ENCODE measurements at regions not wholly inside any gene's neighbourhood (a gene's known extent, or its start where the extent isn't known, plus 50 kb on each side); places are given as distances from the start of the nearest gene placed in this dataset.

DNA sequence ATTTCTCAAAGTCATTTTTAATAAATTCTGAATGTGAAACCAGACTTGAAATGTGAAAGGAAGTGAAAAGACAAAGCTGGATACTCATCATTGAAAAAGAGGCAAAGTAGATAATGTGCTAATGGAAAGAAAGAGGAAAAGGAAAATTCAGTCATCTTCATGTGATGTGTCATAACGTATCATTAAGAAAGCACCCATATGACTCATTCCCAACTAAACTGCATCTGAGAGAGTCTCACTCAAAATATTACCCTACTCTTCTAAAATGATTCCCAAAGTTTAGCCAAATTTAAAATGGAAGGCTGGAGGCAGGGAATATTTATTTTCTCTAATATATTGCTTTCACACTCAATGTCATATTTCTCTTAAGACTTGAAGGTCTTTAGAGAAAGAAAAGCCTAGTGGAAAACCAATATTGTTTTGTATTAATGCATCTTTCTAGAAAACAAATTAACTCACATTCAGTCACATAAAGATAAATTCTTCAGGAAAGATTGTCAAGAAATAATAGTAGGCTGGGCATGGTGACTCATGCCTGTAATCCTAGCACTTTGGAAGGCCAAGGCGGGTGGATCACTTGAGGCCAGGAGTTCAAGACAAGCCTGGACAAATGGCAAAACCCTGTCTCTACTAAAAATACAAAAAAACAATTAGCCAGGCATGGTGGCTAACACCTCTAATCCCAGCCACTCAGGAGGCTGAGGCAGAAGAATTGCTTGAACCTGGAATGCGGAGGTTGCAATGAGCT is 129.9 kb downstream of the SLC30A10 start:
- peak; percentile 24 for DNase-seq

DNA sequence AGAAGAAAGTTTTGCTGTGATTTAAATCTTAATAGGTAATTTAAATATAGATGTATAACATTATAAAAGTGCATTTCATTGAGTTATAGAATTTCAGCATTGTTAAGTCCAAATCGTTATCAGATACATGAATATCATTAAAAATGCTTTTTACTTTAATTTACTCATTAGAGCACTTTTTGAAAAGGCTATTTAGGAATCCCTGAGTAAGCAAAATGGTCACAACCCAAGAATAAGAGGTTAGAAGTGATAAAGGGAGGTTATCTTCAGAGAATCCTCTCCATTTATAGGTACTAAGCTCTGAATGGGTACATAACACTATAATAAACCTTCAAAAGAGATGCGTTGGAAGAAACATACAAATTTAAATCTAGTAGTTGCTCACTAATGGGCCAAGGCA is 130.7 kb downstream of the SLC30A10 start:
- no peak for DNase-seq

DNA sequence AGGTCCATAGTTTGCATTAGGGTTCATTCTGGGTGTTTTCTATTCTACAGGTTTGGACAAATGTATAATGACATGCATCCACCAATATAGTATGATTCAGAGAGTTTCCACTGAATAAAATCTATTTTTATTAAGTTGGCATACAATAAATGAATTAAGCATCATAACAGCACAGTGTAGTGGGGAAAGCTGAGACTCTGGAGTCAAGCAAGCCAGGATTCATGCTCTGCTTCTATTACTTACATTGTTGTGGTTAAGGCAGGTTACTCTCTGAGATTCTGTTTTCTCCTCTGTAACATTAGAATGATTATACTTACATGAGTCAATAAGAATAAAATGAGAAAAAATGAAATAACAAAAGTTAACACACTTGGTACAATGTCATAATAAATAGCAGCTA is 131.3 kb downstream of the SLC30A10 start:
- DNase-seq: no peak

DNA sequence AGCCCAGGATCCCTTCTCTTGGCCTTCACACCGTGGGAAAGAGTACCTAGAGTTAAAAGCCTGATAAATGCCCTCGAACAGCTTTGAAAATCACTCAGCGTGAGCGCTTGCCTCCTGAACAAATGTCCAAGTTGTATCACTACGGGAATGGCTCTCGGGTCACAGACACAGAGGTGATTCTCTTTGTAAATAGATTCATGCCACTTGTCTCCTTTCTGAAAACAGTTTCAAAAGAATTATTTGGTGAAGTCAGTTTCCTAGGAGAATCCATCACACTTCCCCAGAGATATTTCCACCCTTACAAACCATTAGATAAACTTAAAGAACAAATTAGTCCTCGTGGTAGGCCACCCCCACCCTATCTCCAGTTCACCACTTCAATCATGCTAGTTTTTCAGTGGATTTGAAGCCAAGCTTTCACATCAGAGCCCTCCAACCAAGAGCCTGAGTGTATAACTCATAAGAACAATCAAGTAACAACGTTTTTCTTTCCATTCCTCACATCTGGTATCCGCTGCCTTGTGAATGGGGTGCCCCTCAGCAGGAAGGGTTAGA is 132.9 kb downstream of the SLC30A10 start:
- DNase-seq: no peak

DNA sequence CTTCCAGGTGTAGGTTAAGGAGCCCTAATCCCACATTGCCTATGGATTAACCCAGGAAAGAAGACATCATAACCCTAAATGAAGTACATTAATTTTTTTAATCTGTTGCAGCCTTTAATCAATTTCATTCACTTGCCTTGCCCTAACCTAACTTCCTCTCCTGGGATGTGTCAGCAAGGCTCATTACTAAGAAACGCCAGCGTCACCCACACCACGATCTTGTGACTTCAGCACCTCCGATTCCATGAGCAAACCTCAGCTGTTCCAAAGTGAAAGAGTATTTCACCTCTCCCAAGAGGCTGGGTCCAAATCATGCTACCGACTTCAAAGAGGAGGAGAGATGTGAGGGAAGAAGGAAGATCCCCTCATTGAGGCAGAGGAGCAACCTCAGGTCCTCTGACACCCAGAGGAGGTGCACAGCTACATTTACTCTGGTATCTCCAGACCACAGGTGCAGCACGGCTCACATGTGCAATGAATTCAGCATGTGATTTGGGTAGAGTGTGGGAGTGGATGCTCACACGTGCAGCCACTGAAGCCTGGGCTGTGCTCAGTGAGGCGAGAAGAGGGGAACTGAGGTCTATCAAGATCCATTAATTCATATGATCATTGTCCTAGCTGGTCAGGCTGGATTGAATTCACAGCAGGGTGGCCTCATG is 134.1 kb downstream of the SLC30A10 start:
- no peak for DNase-seq

DNA sequence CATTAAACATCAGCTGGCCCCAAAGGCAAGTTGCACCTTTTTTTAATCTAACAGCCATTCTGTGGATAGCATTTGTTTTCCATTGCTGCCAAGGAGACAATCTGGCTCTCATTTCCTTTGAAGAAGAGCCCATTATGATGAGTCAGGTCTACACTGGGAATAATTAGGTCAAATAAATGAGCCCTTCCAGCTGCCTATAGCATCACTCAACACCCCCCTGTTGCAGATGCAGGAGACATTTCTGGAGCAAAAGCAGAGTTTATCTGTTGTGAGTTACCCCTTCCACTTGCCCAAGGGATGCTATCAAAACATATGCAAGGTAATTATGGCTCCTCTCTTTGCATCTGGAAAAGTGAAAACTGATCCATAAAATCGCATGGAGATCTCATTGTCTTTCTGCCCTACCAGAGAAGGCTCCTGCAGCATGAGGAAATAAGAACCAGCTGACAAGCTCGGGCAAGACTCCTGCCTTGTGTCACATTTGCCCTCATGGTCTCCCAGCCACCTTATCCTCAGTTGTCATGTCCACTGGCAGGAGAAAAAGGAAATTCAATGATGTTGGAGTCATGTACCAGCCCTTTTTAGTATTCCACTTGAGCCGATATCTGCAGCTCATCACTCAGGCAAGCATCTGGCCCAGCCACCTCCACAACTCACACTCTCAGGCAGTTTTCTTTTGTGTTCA is 135.9 kb downstream of the SLC30A10 start:
- peak; percentile 55 for DNase-seq

DNA sequence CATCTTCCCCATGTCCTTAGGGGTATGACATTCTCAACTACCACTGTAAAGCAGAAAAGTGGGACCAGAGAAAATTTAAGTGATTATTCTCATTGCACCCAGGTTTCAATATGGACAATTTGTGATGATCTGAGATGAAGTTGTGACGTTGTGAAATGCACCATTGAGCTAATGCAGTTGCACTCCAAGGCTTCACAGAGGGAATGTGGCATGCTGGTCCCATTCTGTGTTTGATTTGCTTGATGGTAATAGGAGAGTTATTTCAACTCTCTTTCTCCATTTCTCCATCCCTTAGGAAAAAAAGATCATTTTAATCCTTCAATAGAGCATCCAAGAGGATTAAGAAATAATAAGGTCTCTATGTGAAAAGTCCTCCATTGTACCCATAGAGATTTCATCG is 136.6 kb downstream of the SLC30A10 start:
- DNase-seq: no peak

DNA sequence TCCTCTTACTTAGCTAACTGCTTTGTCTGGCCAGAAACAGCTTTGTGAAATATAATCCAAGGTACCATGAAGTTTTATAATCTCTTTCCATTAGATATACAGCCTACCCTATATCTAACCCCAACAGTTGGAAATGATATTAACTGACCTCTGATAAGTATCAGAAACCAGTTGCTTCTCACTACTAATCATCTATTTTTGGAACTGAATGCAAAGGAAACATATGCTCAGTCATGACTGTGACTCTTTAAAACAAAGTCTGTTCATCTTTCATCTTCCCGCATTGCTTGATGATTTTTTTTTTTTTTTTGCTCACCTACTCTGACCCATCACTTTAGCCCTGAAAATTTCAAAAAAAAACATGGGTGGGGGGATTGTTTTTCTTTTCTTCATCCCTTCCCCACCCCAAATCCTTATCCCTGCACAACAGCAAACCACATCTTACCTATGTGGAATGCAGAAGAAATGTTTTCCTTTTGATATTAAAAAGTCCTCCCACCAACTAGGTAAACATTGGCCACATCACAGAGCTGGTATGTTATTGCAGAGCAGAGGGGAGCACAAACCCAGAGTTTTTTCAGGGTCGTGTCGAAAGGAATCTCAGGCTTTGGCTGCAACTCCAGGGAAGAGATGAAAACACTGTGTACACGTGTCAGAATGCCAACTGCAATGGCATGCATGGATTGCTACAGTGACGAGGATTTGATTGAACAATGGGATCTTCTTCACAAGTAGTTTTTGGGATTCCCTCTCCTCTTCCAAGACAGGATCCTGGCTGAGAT is 137.3 kb downstream of the SLC30A10 start:
- no peak for DNase-seq

DNA sequence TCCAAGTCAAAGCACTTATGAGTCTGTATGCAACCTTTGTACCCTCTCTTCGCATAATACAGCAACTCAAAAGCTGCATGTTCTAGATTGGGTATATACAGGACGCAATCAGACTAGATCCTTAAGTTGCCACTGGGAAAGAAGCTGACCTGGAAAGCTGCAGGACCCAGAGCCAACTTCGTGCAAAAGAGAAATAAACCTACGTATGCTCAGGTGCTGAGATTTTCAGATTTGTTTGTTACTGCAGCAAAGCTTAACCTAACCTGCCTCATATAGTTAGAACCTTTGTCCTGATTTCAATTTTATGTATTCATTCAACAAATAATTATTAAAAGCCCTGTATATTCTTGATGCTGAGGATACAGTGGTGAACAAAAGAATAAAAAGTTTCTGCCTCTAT is 139.7 kb downstream of the SLC30A10 start:
- no peak for DNase-seq

DNA sequence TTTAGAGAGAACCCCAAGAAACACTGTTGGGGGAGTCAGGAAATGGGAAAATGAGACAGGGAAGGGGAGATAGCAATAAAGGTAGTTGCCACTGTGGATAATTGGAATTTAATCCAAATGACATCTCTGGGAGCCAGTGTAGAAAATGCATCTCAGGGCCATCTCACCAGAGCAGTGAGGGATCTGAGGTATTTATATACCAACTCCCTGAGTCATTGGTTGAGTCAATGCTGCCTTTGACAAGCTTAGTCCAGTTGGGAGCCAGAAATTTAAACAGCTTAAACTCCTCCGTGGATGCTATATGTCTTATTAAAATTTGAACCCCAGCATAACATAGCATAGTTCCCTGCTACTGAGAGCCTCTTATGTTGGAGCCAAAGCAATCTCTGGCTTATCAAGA is 140.3 kb downstream of the SLC30A10 start:
- DNase-seq: no peak

DNA sequence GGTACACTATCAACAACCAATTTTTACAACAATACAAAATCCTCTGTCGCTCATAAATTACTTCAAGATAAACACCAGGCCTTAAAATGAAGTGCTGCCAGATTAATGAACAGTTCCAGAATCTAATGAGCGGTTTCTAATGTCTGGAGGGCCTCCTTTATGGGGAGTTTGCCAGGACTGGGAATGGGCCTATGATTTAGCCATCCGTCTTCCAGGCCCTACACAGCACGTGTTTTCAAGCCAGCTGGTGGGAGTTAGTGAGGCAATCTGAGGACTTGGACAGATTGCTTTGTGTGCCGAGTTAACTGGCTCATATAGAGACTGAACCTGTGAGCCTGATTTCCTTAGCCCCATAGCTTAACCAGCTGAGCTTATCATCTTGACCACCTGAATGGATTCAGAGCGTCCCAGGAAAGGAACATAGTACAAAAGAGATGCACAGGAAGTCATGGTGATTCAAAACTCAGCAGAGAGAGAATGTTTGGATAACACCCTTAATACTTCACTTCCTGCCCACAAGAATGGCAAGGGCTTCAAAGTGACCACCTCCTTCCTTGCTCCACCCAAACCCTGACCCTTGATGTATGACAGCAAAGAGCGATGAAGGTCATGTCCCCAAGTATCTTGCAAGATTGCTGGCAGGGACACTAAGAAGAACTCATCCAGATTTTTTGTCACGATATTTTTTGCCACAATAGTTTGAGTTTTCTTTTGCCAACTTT is 143.5 kb downstream of the SLC30A10 start:
- no peak for DNase-seq

DNA sequence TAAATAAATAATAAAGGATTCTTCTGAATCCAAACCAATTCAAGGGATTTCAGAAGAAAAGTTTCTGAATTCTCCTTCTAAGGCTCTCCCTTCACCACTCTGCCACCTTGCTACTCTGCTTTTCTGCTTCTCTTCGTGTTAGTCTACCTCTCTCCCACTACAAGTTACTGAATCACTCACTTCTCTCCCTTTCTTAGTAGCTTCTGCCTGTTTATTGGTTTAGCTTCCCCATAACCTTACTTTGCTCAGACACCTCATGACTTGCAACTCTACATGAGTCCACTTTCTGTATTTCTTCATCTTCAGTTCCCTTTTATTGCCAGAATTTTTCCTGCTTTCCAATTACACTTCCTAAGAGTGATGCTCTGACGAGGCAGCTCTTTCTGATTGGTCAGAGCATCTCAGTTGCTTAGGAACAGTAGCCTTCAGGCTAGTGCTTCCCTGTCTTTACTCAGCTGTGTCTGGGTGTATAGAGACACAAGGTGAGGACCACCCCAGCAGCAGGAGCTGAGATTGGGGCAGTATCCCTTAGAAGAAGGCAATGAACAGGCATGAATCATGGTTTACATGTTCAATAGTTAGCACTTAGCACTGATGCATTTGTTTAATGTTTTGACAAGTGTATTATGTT is 144.6 kb downstream of the SLC30A10 start:
- DNase-seq: no peak

DNA sequence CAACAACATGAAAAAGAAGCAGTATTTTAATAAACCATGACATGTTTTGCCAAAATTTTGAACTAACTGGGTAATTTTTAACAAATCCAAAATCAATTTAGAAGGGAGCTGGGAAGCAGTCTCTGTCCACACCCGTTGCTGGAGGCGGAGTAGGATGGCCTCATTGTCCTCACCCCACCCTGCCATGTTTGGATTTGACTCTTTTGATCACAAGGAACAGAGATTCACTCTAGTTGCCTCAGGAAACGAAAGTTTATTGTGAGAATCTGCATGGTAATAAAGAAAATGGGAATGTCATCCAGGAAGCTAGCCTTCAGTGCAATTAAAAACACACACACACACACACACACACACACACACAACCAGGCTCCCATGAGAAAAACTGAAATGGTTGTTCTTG is 145.4 kb downstream of the SLC30A10 start:
- no peak for DNase-seq

DNA sequence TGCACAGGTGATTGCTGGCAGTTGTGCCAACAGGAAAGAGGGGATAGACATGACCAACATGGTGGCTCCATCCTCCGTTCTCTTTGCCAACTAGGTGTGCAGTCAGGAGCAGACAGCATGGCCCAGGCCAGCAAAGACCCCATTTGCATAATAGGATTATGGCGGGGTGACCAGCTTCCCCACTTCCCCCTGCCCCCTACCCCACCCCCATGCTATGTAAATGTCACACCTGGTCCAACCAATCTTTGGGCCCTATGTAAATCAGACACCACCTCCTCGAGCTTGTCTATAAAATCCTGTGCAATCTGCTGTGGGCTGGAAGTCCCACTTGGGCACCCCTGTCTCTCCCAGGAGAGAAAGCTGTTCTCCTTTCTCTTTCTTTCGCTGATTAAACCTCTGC is 146.0 kb downstream of the SLC30A10 start:
- DNase-seq: no peak

DNA sequence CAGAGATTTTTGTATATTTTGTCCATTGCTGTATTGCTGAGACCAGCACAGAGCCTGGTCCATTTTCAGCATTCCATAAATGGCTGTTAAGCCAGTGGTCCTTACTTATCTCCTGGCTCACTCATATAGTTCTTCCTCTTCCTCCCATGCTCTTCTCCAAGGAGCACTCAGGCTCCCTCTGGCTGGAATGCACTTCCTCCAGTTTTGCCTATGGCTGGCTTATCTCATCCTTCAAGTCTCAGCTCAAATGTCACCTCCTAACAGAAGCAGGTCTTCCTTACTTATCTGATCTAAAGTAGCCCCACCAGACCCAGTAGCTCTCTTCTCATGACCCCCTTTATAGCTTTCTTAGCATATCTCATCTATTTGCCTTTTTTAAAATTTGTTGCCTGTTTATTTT is 146.9 kb downstream of the SLC30A10 start:
- DNase-seq: no peak

DNA sequence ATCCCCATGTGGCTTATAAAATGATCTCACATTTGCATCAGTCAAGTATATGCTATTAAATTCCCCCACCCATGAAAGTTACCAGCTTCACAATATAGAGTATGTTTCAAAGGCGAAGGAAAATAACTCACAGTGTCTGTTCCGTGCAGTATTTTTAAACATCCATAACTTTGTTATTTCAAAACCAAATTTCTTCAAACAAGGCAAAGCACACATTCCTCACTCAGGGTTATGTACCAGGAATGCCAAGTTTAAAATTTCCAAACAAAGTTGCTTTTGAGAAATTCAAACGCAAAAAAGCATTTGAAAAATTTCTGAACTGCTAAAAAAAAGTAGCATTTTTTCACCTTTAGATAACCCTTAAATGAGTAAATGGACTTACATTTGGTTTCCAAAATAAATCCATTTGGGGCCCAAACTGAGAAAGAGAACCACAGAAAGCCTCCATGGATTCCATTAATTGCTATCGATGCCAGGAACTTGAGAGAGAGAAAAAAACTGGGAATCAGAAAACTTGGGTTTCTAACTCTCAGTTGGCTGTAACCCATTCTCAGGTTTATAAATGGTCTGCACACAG is 149.5 kb downstream of the SLC30A10 start:
- no peak for DNase-seq

DNA sequence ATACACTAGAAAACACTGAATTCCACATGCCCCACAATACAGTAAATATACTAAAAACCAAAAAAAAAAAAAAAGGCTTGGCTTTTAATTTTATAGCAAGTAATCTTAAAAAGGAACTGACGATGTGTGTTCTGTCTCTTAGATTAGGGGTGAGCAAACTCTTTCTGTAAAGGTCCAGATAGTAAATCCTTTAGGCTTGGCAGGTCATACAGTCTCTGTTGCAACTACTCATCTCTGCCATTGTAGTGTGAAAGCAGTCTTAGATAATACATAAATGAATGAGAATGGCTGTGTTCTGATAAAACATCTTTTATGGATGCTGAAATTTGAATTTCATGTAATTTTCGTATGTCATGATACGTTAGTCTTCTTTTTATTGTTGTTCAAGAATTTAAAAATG is 150.2 kb downstream of the SLC30A10 start:
- DNase-seq: no peak

DNA sequence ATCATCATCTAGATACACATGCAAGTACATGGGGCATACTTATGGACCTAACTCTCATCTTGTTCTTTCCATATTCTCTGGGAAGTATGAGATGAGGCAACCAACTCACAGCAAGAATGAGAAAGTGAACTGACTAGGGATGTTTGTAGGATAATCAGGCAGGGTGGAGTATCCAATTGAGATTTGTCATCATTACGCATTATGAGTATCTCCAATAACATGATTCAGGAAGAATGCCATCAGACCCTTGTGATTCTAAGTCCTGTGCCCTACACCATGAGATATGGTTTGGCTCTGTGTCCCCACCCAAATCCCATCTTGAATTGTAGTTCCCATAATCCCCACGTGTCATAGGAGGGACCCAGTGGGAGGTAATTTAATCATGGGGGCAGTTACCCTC is 154.0 kb downstream of the SLC30A10 start:
- no peak for DNase-seq

DNA sequence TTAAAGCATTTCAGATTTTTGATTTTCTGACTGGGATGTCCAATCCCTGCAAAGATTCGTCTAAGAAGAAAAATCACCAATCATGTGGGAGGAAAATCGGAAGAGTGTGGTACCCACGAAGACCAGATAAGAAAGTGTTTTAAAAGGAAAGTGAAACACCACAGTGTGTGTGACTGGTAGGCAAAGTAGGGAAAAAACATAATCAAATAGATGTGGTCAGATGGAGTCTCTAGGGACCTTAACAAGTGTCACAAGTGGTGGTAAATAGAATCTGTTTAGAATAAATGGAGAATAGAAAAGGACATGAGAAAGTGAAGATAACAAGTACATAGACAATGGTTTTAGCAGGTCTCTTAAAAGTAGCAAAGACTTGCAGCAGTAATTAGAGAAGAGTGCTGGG is 154.6 kb downstream of the SLC30A10 start:
- DNase-seq: no peak

DNA sequence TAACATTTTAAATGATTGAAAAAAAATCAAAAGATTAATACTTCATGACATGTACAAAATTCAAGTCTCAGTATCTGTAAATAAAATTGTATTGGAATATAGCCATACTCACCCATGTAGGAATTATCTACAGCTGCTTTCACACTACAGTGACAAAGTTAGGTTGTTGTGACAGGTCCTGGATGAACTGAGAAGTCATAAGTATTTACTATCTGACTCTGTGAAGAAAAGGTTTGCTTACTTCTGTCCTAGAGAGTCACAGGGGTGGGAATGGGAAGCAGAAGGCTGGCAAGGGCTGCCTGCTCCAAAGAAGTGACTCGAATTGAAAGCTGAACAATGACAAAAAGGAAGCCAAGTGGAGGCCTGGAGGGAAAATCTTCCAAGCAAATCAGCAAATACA is 155.2 kb downstream of the SLC30A10 start:
- no peak for DNase-seq

DNA sequence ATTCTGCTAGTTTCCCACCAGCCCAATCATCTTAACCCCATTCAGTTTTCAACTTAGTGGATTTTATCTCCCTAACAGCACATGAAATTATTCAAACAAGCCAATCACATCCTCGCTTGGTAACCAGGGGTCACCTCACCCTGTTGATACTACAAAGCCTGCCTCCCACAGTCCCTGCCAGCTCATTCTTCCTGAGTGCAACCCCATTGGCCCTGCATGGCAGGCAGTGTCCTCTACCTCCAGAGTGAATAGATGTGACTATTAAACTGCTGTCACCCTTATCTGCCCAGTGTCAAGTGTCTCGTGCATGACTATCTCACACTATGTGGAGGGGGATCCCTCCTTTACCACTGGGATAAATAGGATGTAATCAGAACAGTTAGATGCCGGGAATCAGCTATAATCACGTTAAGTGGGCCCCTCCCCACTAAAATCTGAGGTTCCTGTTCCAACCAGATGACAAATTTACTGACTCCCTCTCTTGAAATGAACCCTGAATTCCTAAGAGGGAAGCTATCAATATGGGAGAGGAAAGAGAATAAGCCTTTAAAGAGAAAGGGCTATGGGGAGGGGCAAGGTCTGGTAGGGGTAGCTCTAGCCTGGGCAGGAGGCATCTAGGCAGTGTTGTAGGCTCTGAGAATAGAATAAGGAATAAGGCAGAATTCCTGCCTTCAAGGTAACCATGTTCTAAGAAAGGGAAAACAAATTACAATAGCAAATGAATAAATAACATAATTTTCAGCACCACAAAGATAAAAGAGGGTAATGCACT is 155.9 kb downstream of the SLC30A10 start:
- DNase-seq: peak; percentile 37

Measured in DMS53 (cell line).